Epithelial cell of proximal tubule (primary cell): ENCODE measurements at regions not wholly inside any gene's neighbourhood (a gene's known extent, or its start where the extent isn't known, plus 50 kb on each side); places are given as distances from the start of the nearest gene placed in this dataset.

Source experiments
- DNase-seq: peaks from one replicate; pipeline ENCODE4 v3.0.0-alpha.2; 2011; ENCODE audit warnings: low read depth
- H3K4me3 ChIP-seq: 2 replicates; pipeline ENCODE4 v1.5.1; 2011; ENCODE audit warnings: low read depth, mild to moderate bottlenecking, low read length
- CTCF ChIP-seq: conservative IDR thresholded peaks from 2 replicates; pipeline ENCODE4 v1.5.1; 2012; ENCODE audit warnings: low read depth, mild to moderate bottlenecking, low read length

- TF ChIP-seq CTCF, result no peak
- no peak for DNase-seq
- no peak overlapping the region for H3K4me3 ChIP-seq
Measured at GRCh38 chr15:39235084-39235795, 345.6 kb upstream of the THBS1 start.

GRCh38 chr15:39236375-39236774 is 344.5 kb upstream of the THBS1 start:
- H3K4me3 ChIP-seq, result no peak overlapping the region
- no peak for TF ChIP-seq CTCF
- DNase-seq, result no peak

- H3K4me3 ChIP-seq, result no peak overlapping the region
- DNase-seq, result no peak
- TF ChIP-seq CTCF, result no peak
Measured at GRCh38 chr15:39238443-39238842, 342.4 kb upstream of the THBS1 start.

- DNase-seq, result no peak
- no peak for TF ChIP-seq CTCF
- no peak overlapping the region for H3K4me3 ChIP-seq
Measured at GRCh38 chr15:39239562-39239961, 341.3 kb upstream of the THBS1 start.

- DNase-seq, result peak; percentile 59
- H3K4me3 ChIP-seq, result no peak overlapping the region
- TF ChIP-seq CTCF, result no peak
Measured at GRCh38 chr15:39242345-39242744, 338.5 kb upstream of the THBS1 start.

- DNase-seq, result no peak
- TF ChIP-seq CTCF, result no peak
- H3K4me3 ChIP-seq, result no peak overlapping the region
Measured at GRCh38 chr15:39243396-39243795, 337.5 kb upstream of the THBS1 start.

- DNase-seq, result no peak
- TF ChIP-seq CTCF, result no peak
Measured at GRCh38 chr15:39244776-39245175, 336.1 kb upstream of the THBS1 start.

More at GRCh38 chr15:39244776-39245175, 336.1 kb upstream of the THBS1 start:
- H3K4me3 ChIP-seq, result no peak overlapping the region
